Tibial artery (tissue), 4 donors: ENCODE measurements at regions not wholly inside any gene's neighbourhood (a gene's known extent, or its start where the extent isn't known, plus 50 kb on each side); places are given as distances from the start of the nearest gene placed in this dataset.

ENCODE experiments used
- DNase-seq, 2 donors: peaks; one replicate each; pipeline ENCODE4 v3.0.0-alpha.2; 2019
- H3K27ac ChIP-seq, 2 donors: fragments of 200-600 bp; sonication (generic) in 1 of 2; 1 replicate in 1 of 2; 2 replicates in 1 of 2; pipeline ENCODE4 v1.5.1; 2018 to 2019; ENCODE audit warnings: mild to moderate bottlenecking in 1 of 2
- H3K27me3 ChIP-seq, 2 donors: fragments of 200-600 bp; sonication (generic) in 1 of 2; one replicate each; pipeline versions ENCODE4 v1.5.1 to v1.6.0; 2016 to 2019
- H3K36me3 ChIP-seq, 3 donors: fragments of 200-600 bp; sonication (generic) in 2 of 3; one replicate each; pipeline ENCODE4 v1.5.1; 2016 to 2019; ENCODE audit warnings: mild to moderate bottlenecking in 2 of 3
- H3K4me1 ChIP-seq, 4 donors: fragments of 200-600 bp; sonication (generic) in 2 of 4; 1 replicate in 3 of 4; 2 replicates in 1 of 4; pipeline ENCODE4 v1.5.1; 2016 to 2019
- H3K4me3 ChIP-seq, 2 donors: fragments of 200-600 bp; sonication (generic) in 1 of 2; 1 replicate in 1 of 2; 2 replicates in 1 of 2; pipeline ENCODE4 v1.5.1; 2018 to 2019; ENCODE audit warnings: mild to moderate bottlenecking in 2 of 2
- H3K9me3 ChIP-seq, 3 donors: fragments of 200-600 bp; sonication (generic) in 1 of 3; one replicate each; pipeline ENCODE4 v1.5.1; 2016 to 2019
- CTCF ChIP-seq, 2 experiments: fragments of 200-600 bp in 1 of 2; fragments of 450-650 bp in 1 of 2; IDR thresholded peaks; one replicate each; pipeline ENCODE4 v1.5.1; 2017 to 2019; ENCODE audit warnings: antibody characterized with exemption in 2 of 2, mild to moderate bottlenecking in 1 of 2, moderate library complexity in 1 of 2
- intact Hi-C: fragments of 100-400 bp; cut with DNase I; formaldehyde crosslinking; loops from one replicate; pipeline ENCODE4 v1.15.0; 2023; ENCODE audit warnings: low total_unique reads

- no peak for DNase-seq
- H3K4me3 ChIP-seq: no peak overlapping the region
- no peak overlapping the region for H3K27ac ChIP-seq
- no peaks in the 10 kb centered on the region for H3K9me3 ChIP-seq
- no peaks in the 10 kb centered on the region for H3K4me1 ChIP-seq
- intact Hi-C loops: no loop called here
- no peaks in the 10 kb centered on the region for H3K27me3 ChIP-seq
- H3K36me3 ChIP-seq: no peaks in the 10 kb centered on the region
- no peak for TF ChIP-seq CTCF (IDR thresholded peaks at IDR 0.05)
Measured at GRCh38 chr9:111263116-111263515, 66.9 kb downstream of the OR2K2 start.

- H3K27ac ChIP-seq: no peak overlapping the region
- H3K36me3 ChIP-seq: no peaks in the 10 kb centered on the region
- no peak for TF ChIP-seq CTCF (IDR thresholded peaks at IDR 0.05)
- no peaks in the 10 kb centered on the region for H3K4me1 ChIP-seq
- H3K9me3 ChIP-seq: no peaks in the 10 kb centered on the region
- H3K4me3 ChIP-seq: no peak overlapping the region
- no peak for DNase-seq
- no peaks in the 10 kb centered on the region for H3K27me3 ChIP-seq
- intact Hi-C loops: no loop called here
Measured at GRCh38 chr9:111258875-111259271, 71.2 kb downstream of the OR2K2 start.

GRCh38 chr9:111258209-111258874 is 71.7 kb downstream of the OR2K2 start:
- TF ChIP-seq CTCF (IDR thresholded peaks at IDR 0.05): no peak
- Histone ChIP-seq H3K36me3 (no peaks in the 10 kb centered on the region), H3K4me3 (no peak overlapping the region), H3K4me1 (no peaks in the 10 kb centered on the region), H3K27me3 (no peaks in the 10 kb centered on the region), H3K27ac (no peak overlapping the region), H3K9me3 (no peaks in the 10 kb centered on the region)
- no peak for DNase-seq
- intact Hi-C loops: no loop called here

GRCh38 chr9:111253742-111254437 is 76.1 kb downstream of the OR2K2 start:
- Histone ChIP-seq H3K9me3 (no peaks in the 10 kb centered on the region), H3K4me3 (no peak overlapping the region), H3K27ac (no peak overlapping the region), H3K4me1 (no peaks in the 10 kb centered on the region), H3K36me3 (no peaks in the 10 kb centered on the region), H3K27me3 (no peaks in the 10 kb centered on the region)
- no peak for TF ChIP-seq CTCF (IDR thresholded peaks at IDR 0.05)
- no peak for DNase-seq
- intact Hi-C loops: no loop called here

GRCh38 chr9:111250875-111251842 is 78.9 kb downstream of the OR2K2 start:
- H3K27ac ChIP-seq: no peak overlapping the region

More at GRCh38 chr9:111250875-111251842, 78.9 kb downstream of the OR2K2 start:
- Histone ChIP-seq H3K9me3 (no peaks in the 10 kb centered on the region), H3K4me1 (no peaks in the 10 kb centered on the region), H3K4me3 (no peak overlapping the region), H3K27me3 (no peaks in the 10 kb centered on the region), H3K36me3 (no peaks in the 10 kb centered on the region)
- no peak for TF ChIP-seq CTCF (IDR thresholded peaks at IDR 0.05)
- intact Hi-C loops: no loop called here
- DNase-seq: no peak
